ENCODE measurements at regions not wholly inside any gene's neighbourhood (a gene's known extent, or its start where the extent isn't known, plus 50 kb on each side); places are given as distances from the start of the nearest gene placed in this dataset.
"Not testable (repeated sequence)": the region's sequence is repeated elsewhere in the genome, so short reads cannot be mapped to it uniquely, and the experiment has no call there.

DNA sequence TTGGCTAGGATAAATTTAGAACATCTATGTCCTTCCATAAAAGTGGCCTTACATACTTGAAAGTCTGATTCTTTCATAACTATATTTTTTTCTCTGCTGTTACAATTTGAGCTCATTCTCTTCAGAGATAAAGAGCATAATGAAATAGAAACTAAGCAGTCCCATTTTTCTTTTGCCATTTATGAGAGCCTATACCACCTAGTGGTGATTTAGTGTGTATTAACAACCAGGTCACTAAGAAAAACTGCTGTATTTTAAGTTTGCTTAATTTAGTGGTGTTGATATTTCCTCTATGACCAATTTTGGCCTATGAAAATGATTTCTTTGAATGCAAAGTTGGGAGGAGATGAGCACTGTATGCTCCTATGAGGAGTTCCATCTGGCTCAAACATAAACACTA, 88.7 kb upstream of the ZWINT start:
- DNase-seq (ENCODE audit: low spot score): no peak

DNA sequence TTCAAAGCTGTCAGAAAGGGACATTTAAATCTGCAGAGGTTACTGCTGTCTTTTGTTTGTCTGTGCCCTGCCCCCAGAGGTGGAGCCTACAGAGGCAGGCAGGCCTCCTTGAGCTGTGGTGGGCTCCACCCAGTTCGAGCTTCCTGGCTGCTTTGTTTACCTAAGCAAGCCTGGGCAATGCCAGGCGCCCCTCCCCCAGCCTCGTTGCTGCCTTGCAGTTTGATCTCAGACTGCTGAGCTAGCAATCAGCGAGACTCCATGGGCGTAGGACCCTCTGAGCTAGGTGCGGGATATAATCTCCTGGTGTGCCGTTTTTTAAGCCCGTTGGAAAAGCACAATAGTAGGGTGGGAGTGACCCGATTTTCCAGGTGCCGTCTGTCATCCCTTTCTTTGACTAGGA, 86.6 kb upstream of the ZWINT start:
- DNase-seq (ENCODE audit: low spot score): not testable (repeated sequence)

DNA sequence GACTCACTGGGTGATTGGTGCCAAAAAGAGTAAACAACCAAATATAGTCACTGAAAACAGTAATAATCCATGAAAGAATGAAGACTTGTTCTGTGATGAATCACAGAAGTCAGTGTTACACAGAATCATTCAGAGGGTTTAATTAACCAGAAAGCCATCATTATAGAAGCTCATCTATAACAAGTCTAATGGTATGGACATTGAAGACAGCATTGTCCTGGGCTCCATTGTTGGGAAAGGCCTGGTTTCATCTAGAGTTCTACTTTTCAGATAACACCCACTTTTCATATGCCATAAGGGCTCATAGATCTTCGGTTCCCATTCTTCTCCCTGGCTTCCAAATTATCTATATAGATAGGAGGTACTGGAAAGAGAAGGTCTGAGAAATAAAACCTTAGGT, 80.3 kb upstream of the ZWINT start:
- DNase-seq (ENCODE audit: low spot score): not testable (repeated sequence)
